OCI-LY1 (cell line): ENCODE measurements at regions not wholly inside any gene's neighbourhood (a gene's known extent, or its start where the extent isn't known, plus 50 kb on each side); places are given as distances from the start of the nearest gene placed in this dataset.

Source experiments
- CTCF ChIP-seq: fragments of 200-600 bp; sonication (generic), shearing (Covaris generic); IDR thresholded peaks from 2 replicates; pipeline ENCODE4 v1.5.1; 2017; ENCODE audit warnings: mild to moderate bottlenecking, antibody characterized with exemption, low read length, moderate library complexity, mixed read lengths
- EZH2 ChIP-seq: fragments of 200-600 bp; sonication (generic), shearing (Covaris generic); IDR thresholded peaks from 2 replicates; pipeline ENCODE4 v1.8.0; 2017; ENCODE audit warnings: borderline replicate concordance, mixed run types, mild to moderate bottlenecking, antibody characterized with exemption, low read length, moderate library complexity, mixed read lengths

GRCh38 chr18:71025505-71026225 is 736.8 kb downstream of the SOCS6 start:
- no peak for TF ChIP-seq EZH2
- no peak for TF ChIP-seq CTCF
